ENCODE measurements at regions not wholly inside any gene's neighbourhood (a gene's known extent, or its start where the extent isn't known, plus 50 kb on each side); places are given as distances from the start of the nearest gene placed in this dataset.
"Not testable (repeated sequence)": the region's sequence is repeated elsewhere in the genome, so short reads cannot be mapped to it uniquely, and the experiment has no call there.

- not testable (repeated sequence) for TF ChIP-seq POLR2A, CTCF (IDR thresholded peaks at IDR 0.05)
Measured at GRCh38 chr17:64724246-64724645, 62.1 kb upstream of the SMURF2 start.

Measured in heart left ventricle (tissue), 13 donors.